Ovary (tissue), 3 donors: ENCODE measurements at regions not wholly inside any gene's neighbourhood (a gene's known extent, or its start where the extent isn't known, plus 50 kb on each side); places are given as distances from the start of the nearest gene placed in this dataset.

ENCODE experiments used
- CTCF ChIP-seq, 3 donors: fragments of 450-650 bp in 2 of 3; fragments of 200-600 bp in 1 of 3; IDR thresholded peaks; one replicate each; pipeline versions ENCODE4 v1.5.1 to v1.8.0; 2016 to 2022; ENCODE audit warnings: antibody characterized with exemption in 3 of 3, mild to moderate bottlenecking in 1 of 3
- EP300 ChIP-seq: sonication (generic); formaldehyde crosslinking; IDR thresholded peaks from one replicate; pipeline ENCODE4 v1.6.1; 2017; ENCODE audit warnings: antibody characterized with exemption
- POLR2A ChIP-seq: fragments of 450-650 bp; IDR thresholded peaks from one replicate; pipeline ENCODE4 v1.6.1; 2017; ENCODE audit warnings: antibody characterized with exemption, mild to moderate bottlenecking, moderate library complexity
- donor health status: DM: no; HTN: no; CAD: no.

- TF ChIP-seq CTCF (IDR thresholded peaks at IDR 0.05) (no peak), POLR2A (no peak), EP300 (no peak)
These were observed 477.7 kb downstream of the IGSF11 start for GRCh38 chr3:118556983-118557382.
